ENCODE measurements at regions not wholly inside any gene's neighbourhood (a gene's known extent, or its start where the extent isn't known, plus 50 kb on each side); places are given as distances from the start of the nearest gene placed in this dataset.

- POLR2A ChIA-PET: no interaction called here
- ATAC-seq (no peak), DNase-seq (ENCODE audit: low spot score) (no peak), FAIRE-seq (no peak)
- no peak overlapping the region for H3K27ac ChIP-seq (ENCODE audit: extremely low read length, insufficient read depth, low read length)
- no peaks in the 10 kb centered on the region for H3K27me3 ChIP-seq (ENCODE audit: control insufficient read depth in 1 of 2, insufficient read depth in 2 of 2, low read length in 2 of 2)
- H3K4me1 ChIP-seq (ENCODE audit: insufficient read depth, low read length): no peaks in the 10 kb centered on the region
- no peak overlapping the region for H3K9ac ChIP-seq (ENCODE audit: insufficient read depth, low read depth, low read length)
- WGBS (ENCODE audit: low lambda C conversion rate): 2% methylated on average over 5 of the region's 5 CpGs
- no peaks in the 10 kb centered on the region for H3K79me2 ChIP-seq (ENCODE audit: insufficient read depth, low read length)
- H3K36me3 ChIP-seq (replicated peaks in 1 of 2; ENCODE audit: control insufficient read depth in 1 of 2, insufficient read depth in 2 of 2, low read length in 2 of 2): no peaks in the 10 kb centered on the region
- H3K4me3 ChIP-seq (replicated peaks in 1 of 3; ENCODE audit: insufficient read depth in 1 of 3, low read depth in 2 of 3, low read length in 3 of 3): no peak overlapping the region
- H3K4me2 ChIP-seq (ENCODE audit: low read depth, low read length): no peak overlapping the region
- H2AFZ ChIP-seq (ENCODE audit: low read length): no peak overlapping the region
- CTCF ChIA-PET (ENCODE audit: low intra/inter-chr PET ratio, low total read pairs): no interaction called here
- intact Hi-C loops (cut with micrococcal nuclease; ENCODE audit: unreplicated experiment) (no loop called here), in situ Hi-C loops (cut with HindIII; ENCODE audit: extremely low pct_ligation_motif_present, low pct_unique_long_range_greater_than_20kb) (no loop called here)
- no TSS peak for BruUV-seq (replicated peaks)
- no peaks in the 10 kb centered on the region for H3K9me3 ChIP-seq (ENCODE audit: low read length)
- H4K20me1 ChIP-seq (ENCODE audit: insufficient read depth, low read length): no peaks in the 10 kb centered on the region
- TF ChIP-seq ZNF704 (CRISPR knock-in tag; IDR thresholded peaks at IDR 0.05; ENCODE audit: borderline replicate concordance) (no peak), BORCS8-MEF2B (CRISPR knock-in tag; IDR thresholded peaks at IDR 0.05) (no peak), SALL2 (CRISPR knock-in tag; IDR thresholded peaks at IDR 0.05) (no peak), MXD4 (CRISPR knock-in tag; IDR thresholded peaks at IDR 0.05) (no peak), ZNF407 (CRISPR knock-in tag; IDR thresholded peaks at IDR 0.05; ENCODE audit: not compliant biosample characterization) (no peak), SRF (IDR thresholded peaks at IDR 0.05; ENCODE audit: low read depth, low read length) (no peak), CTCF (CRISPR knock-in tag; IDR thresholded peaks at IDR 0.05) (no peak), ZNF12 (CRISPR knock-in tag; IDR thresholded peaks at IDR 0.05) (no peak), NFYB (CRISPR knock-in tag; IDR thresholded peaks at IDR 0.05) (no peak)
Observed at GRCh38 chr4:181007751-181008150, 1235.5 kb upstream of the TENM3 start.

Measured in HepG2 (cell line).